Hindlimb muscle (tissue), 1 donor: ENCODE measurements at regions not wholly inside any gene's neighbourhood (a gene's known extent, or its start where the extent isn't known, plus 50 kb on each side); places are given as distances from the start of the nearest gene placed in this dataset.
"Not testable (repeated sequence)": the region's sequence is repeated elsewhere in the genome, so short reads cannot be mapped to it uniquely, and the experiment has no call there.

Source experiments
- DNase-seq: peaks from one replicate; pipeline ENCODE4 v3.0.0-alpha.2; 2013

GRCh38 chr3:26171006-26171405 is 381.1 kb downstream of the OXSM start:
- DNase-seq = no peak

GRCh38 chr3:26191556-26191955 is 401.7 kb downstream of the OXSM start:
- no peak for DNase-seq

- DNase-seq = no peak
Measured at GRCh38 chr3:26193558-26193957, 403.7 kb downstream of the OXSM start.

- DNase-seq = no peak
Measured at GRCh38 chr3:26196781-26197180, 406.9 kb downstream of the OXSM start.

GRCh38 chr3:26198609-26199008 is 408.7 kb downstream of the OXSM start:
- DNase-seq = no peak

GRCh38 chr3:26202169-26202568 is 412.3 kb downstream of the OXSM start:
- DNase-seq = no peak

- DNase-seq = no peak
Measured at GRCh38 chr3:26205475-26205874, 415.6 kb downstream of the OXSM start.

GRCh38 chr3:26208201-26208600 is 414.4 kb upstream of the LRRC3B start:
- DNase-seq = no peak

- DNase-seq = no peak
Measured at GRCh38 chr3:26229801-26230200, 392.8 kb upstream of the LRRC3B start.

GRCh38 chr3:26233374-26233773 is 389.2 kb upstream of the LRRC3B start:
- DNase-seq = no peak

GRCh38 chr3:26236531-26236930 is 386.0 kb upstream of the LRRC3B start:
- DNase-seq = peak; percentile 63

- no peak for DNase-seq
Measured at GRCh38 chr3:26237036-26237682, 385.4 kb upstream of the LRRC3B start.

GRCh38 chr3:26244586-26244985 is 378.0 kb upstream of the LRRC3B start:
- DNase-seq = not testable (repeated sequence)

GRCh38 chr3:26245236-26245635 is 377.3 kb upstream of the LRRC3B start:
- no peak for DNase-seq

GRCh38 chr3:26246901-26247300 is 375.7 kb upstream of the LRRC3B start:
- DNase-seq = no peak

GRCh38 chr3:26247712-26248111 is 374.9 kb upstream of the LRRC3B start:
- no peak for DNase-seq

- no peak for DNase-seq
Measured at GRCh38 chr3:26252001-26252400, 370.6 kb upstream of the LRRC3B start.

- DNase-seq = no peak
Measured at GRCh38 chr3:26256224-26256623, 366.3 kb upstream of the LRRC3B start.

GRCh38 chr3:26259176-26259575 is 363.4 kb upstream of the LRRC3B start:
- DNase-seq = no peak

GRCh38 chr3:26260139-26260538 is 362.4 kb upstream of the LRRC3B start:
- peak; percentile 76 for DNase-seq

GRCh38 chr3:26264708-26265107 is 357.9 kb upstream of the LRRC3B start:
- no peak for DNase-seq

- no peak for DNase-seq
Measured at GRCh38 chr3:26271848-26272247, 350.7 kb upstream of the LRRC3B start.

- no peak for DNase-seq
Measured at GRCh38 chr3:26273196-26273595, 349.4 kb upstream of the LRRC3B start.

GRCh38 chr3:26279091-26279490 is 343.5 kb upstream of the LRRC3B start:
- DNase-seq = no peak

- DNase-seq = no peak
Measured at GRCh38 chr3:26280517-26280916, 342.1 kb upstream of the LRRC3B start.
